Thyroid gland (tissue), 4 donors: ENCODE measurements at regions not wholly inside any gene's neighbourhood (a gene's known extent, or its start where the extent isn't known, plus 50 kb on each side); places are given as distances from the start of the nearest gene placed in this dataset.

ENCODE experiments used
- CTCF ChIP-seq, 6 experiments: fragments of 200-600 bp in 3 of 6; fragments of 450-650 bp in 3 of 6; sonication (generic) in 3 of 6; IDR thresholded peaks; one replicate each; pipeline ENCODE4 v1.5.1; 2016 to 2019; ENCODE audit warnings: antibody characterized with exemption in 6 of 6, mild to moderate bottlenecking in 2 of 6, inconsistent platforms in 1 of 6, moderate library complexity in 1 of 6
- POLR2A ChIP-seq, 2 donors: fragments of 450-650 bp; IDR thresholded peaks; one replicate each; pipeline ENCODE4 v1.6.1; 2017; ENCODE audit warnings: antibody characterized with exemption in 2 of 2, mild to moderate bottlenecking in 2 of 2, moderate library complexity in 1 of 2

DNA sequence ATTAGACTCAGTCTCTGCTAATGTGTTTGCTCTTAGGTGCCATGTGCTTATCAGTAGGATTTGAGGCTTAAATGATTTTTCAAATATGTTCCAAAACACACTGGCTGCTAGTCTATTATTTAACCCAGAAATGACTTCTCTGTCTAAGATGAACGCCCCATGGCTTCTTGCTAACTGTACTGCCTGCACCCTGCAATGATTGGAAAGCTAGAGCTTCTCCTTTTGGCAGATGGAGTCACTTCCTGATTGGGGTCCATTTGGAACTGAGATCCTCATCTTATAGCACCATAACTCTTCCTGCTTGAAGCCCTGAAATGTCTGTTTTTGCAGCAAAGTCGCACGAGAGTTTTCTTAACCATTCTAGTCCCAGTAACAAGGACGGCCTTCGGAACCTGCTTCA lies 186.5 kb upstream of the ADO start:
- TF ChIP-seq POLR2A (IDR thresholded peaks at IDR 0.05): no peak
- TF ChIP-seq CTCF (IDR thresholded peaks at IDR 0.05): no peak
